Vagina (tissue), 2 donors: ENCODE measurements at regions not wholly inside any gene's neighbourhood (a gene's known extent, or its start where the extent isn't known, plus 50 kb on each side); places are given as distances from the start of the nearest gene placed in this dataset.
"Not testable (repeated sequence)": the region's sequence is repeated elsewhere in the genome, so short reads cannot be mapped to it uniquely, and the experiment has no call there.

Source experiments
- DNase-seq, 2 donors: peaks; one replicate each; pipeline ENCODE4 v3.0.0-alpha.2; 2017; ENCODE audit errors: extremely low spot score in 2 of 2
- H3K27ac ChIP-seq: fragments of 200-600 bp; sonication (generic); one replicate; pipeline ENCODE4 v1.5.1; 2019
- H3K27me3 ChIP-seq: fragments of 200-600 bp; sonication (generic); one replicate; pipeline ENCODE4 v1.5.1; 2019
- H3K36me3 ChIP-seq, 2 donors: fragments of 200-600 bp; sonication (generic); one replicate each; pipeline ENCODE4 v1.5.1; 2017 to 2019
- H3K4me1 ChIP-seq: fragments of 200-600 bp; sonication (generic); one replicate; pipeline ENCODE4 v1.5.1; 2019
- H3K4me3 ChIP-seq, 2 donors: fragments of 200-600 bp; sonication (generic); 1 replicate in 1 of 2; 2 replicates in 1 of 2; pipeline ENCODE4 v1.5.1; 2016 to 2019
- H3K9me3 ChIP-seq: fragments of 200-600 bp; sonication (generic); one replicate; pipeline ENCODE4 v1.5.1; 2019
- POLR2A ChIP-seq, 2 donors: fragments of 450-650 bp; IDR thresholded peaks; one replicate each; pipeline ENCODE4 v1.6.1; 2017; ENCODE audit warnings: antibody characterized with exemption in 2 of 2, mild to moderate bottlenecking in 2 of 2, moderate library complexity in 2 of 2
- POLR2AphosphoS5 ChIP-seq, 2 donors: sonication (generic); formaldehyde crosslinking; IDR thresholded peaks; one replicate each; pipeline ENCODE4 v1.9.0; 2017; ENCODE audit warnings: antibody characterized with exemption in 2 of 2, mild to moderate bottlenecking in 2 of 2, low read depth in 1 of 2; ENCODE audit not compliant: insufficient read depth in 1 of 2
- intact Hi-C: fragments of 100-400 bp; cut with DNase I; formaldehyde crosslinking; loops from one replicate; pipeline ENCODE4 v1.15.1; 2023
- TF ChIP-seq, protein P1 (sequence below), 3 experiments: fragments of 450-650 bp in 2 of 3; fragments of 200-600 bp in 1 of 3; sonication (generic) in 1 of 3; IDR thresholded peaks; one replicate each; pipeline ENCODE4 v1.5.1; 2017 to 2019; ENCODE audit warnings: antibody characterized with exemption in 3 of 3, mild to moderate bottlenecking in 2 of 3, moderate library complexity in 2 of 3

DNA sequence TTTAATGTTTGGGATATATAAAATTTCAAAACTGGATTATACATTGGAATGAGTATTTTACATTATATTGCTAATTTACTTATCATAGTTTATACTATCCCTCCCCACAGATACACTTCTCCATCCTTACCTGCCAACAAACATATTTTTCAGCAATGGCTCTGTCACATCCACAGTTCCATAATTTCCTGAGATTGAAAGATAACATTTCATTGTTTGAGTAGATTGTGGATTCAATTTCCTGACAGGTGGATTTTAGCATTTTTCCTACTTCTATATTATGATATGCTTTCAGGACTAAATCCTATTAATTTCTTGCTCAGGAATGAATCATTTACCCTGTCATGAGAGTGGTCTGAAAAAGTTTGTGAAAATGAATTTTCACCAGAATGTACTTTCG is 115.3 kb upstream of the KLHL4 start:
- no peaks in the 10 kb centered on the region for H3K36me3 ChIP-seq
- no peaks in the 10 kb centered on the region for H3K9me3 ChIP-seq
- TF ChIP-seq POLR2A (IDR thresholded peaks at IDR 0.05) (no peak), POLR2AphosphoS5 (IDR thresholded peaks at IDR 0.05; ENCODE audit: insufficient read depth in 1 of 2, low read depth in 1 of 2) (no peak)
- TF ChIP-seq, protein P1, sequence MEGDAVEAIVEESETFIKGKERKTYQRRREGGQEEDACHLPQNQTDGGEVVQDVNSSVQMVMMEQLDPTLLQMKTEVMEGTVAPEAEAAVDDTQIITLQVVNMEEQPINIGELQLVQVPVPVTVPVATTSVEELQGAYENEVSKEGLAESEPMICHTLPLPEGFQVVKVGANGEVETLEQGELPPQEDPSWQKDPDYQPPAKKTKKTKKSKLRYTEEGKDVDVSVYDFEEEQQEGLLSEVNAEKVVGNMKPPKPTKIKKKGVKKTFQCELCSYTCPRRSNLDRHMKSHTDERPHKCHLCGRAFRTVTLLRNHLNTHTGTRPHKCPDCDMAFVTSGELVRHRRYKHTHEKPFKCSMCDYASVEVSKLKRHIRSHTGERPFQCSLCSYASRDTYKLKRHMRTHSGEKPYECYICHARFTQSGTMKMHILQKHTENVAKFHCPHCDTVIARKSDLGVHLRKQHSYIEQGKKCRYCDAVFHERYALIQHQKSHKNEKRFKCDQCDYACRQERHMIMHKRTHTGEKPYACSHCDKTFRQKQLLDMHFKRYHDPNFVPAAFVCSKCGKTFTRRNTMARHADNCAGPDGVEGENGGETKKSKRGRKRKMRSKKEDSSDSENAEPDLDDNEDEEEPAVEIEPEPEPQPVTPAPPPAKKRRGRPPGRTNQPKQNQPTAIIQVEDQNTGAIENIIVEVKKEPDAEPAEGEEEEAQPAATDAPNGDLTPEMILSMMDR (IDR thresholded peaks at IDR 0.05), result no peak
- no peak overlapping the region for H3K4me3 ChIP-seq
- intact Hi-C loops, result no loop called here
- no peak for DNase-seq
- H3K27me3 ChIP-seq, result no peaks in the 10 kb centered on the region
- H3K27ac ChIP-seq, result no peak overlapping the region
- no peaks in the 10 kb centered on the region for H3K4me1 ChIP-seq

DNA sequence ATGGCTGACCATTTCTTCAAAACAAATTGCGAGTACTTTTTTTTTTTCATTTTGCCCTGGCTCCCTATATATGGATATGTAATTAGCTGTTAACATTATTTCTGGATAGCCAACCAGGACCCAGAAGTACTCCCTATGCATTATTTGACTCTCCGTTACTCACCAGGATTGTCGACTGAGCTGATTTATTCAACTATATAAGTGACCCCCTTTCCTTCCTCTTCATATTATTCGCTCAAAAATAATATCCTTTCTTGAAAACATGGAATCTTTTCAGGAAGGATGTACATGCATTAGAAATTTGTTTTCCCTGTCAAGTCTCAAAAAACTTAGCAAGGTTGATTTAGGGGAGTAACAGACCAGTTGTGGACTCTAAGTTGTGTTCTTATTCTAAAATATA is 114.1 kb upstream of the KLHL4 start:
- no peaks in the 10 kb centered on the region for H3K27me3 ChIP-seq
- no peaks in the 10 kb centered on the region for H3K4me1 ChIP-seq
- H3K9me3 ChIP-seq, result no peaks in the 10 kb centered on the region
- no peak overlapping the region for H3K27ac ChIP-seq
- no peaks in the 10 kb centered on the region for H3K36me3 ChIP-seq
- no peak overlapping the region for H3K4me3 ChIP-seq
- intact Hi-C loops, result no loop called here
- TF ChIP-seq, protein P1 (IDR thresholded peaks at IDR 0.05), result no peak
- TF ChIP-seq POLR2AphosphoS5 (IDR thresholded peaks at IDR 0.05; ENCODE audit: insufficient read depth in 1 of 2, low read depth in 1 of 2) (no peak), POLR2A (IDR thresholded peaks at IDR 0.05) (no peak)
- DNase-seq, result no peak

DNA sequence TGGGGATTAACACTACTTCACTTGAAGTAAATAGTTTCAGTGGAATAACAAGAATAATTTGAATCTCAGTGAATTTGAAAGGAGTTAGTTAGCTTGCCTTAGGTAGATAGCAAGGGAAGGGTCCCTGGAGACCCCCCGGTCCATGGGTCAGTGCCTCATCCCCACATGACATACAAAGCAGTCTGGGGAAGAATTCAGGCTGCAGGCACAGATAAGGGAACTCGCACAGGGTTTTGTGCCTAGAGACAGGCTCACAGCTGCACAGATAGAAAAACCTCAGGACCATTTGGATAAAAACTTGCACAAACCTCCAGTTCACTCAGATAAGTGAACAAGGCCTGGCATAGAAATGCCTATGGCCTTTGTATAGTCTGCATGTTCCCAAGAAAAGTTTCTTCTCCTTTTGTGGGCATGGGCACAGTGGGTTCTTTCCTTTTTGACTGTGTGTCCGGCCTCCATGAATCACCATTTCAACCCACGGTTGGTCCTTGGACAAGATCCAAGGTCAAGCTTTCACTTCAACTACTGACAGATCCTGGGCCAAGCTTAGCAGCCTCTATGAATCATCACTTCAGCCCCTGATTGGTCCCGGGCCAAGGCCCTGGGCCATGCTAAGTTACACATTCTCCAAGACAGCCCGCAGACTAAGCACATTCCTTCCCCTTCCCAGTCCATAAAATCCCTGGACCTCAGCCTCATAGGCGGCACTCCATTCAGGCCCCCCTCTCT is 108.3 kb upstream of the KLHL4 start:
- no peaks in the 10 kb centered on the region for H3K9me3 ChIP-seq
- H3K27me3 ChIP-seq, result no peaks in the 10 kb centered on the region
- H3K27ac ChIP-seq, result no peak overlapping the region
- no peaks in the 10 kb centered on the region for H3K36me3 ChIP-seq
- TF ChIP-seq, protein P1 (IDR thresholded peaks at IDR 0.05), result no peak
- TF ChIP-seq POLR2AphosphoS5 (IDR thresholded peaks at IDR 0.05; ENCODE audit: insufficient read depth in 1 of 2, low read depth in 1 of 2) (peak in 1 of 2 donors; percentile 12), POLR2A (IDR thresholded peaks at IDR 0.05) (no peak)
- no peak for DNase-seq
- H3K4me3 ChIP-seq, result no peak overlapping the region
- intact Hi-C loops, result no loop called here
- H3K4me1 ChIP-seq, result no peaks in the 10 kb centered on the region

GRCh38 chrX:87425618-87426017 is 92.0 kb upstream of the KLHL4 start:
- H3K27ac ChIP-seq, result no peak overlapping the region
- TF ChIP-seq, protein P1 (IDR thresholded peaks at IDR 0.05), result no peak
- TF ChIP-seq POLR2A (IDR thresholded peaks at IDR 0.05) (no peak), POLR2AphosphoS5 (IDR thresholded peaks at IDR 0.05; ENCODE audit: insufficient read depth in 1 of 2, low read depth in 1 of 2) (no peak)
- intact Hi-C loops, result no loop called here
- no peak for DNase-seq
- H3K36me3 ChIP-seq, result no peaks in the 10 kb centered on the region
- H3K27me3 ChIP-seq, result no peaks in the 10 kb centered on the region
- no peak overlapping the region for H3K4me3 ChIP-seq
- H3K9me3 ChIP-seq, result no peaks in the 10 kb centered on the region
- H3K4me1 ChIP-seq, result no peaks in the 10 kb centered on the region

DNA sequence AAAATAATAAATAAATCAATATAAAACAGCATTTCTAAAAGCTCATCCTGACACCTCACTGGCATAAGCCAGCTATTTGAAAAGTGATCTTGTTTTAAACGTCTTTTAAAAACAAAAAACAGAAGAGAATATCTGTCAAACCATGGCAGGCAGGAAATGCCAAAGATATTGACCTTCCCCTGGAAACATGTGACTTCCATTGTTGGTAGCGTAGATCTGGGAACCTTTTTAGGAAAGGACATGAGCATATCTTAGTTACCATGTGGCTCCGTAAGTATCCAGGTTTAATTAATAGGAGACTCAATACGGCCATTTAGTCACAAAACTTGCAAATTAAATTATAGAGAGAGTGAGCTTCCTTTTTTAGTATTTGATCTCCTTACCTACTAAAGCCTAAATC is 83.0 kb upstream of the KLHL4 start:
- intact Hi-C loops, result no loop called here
- TF ChIP-seq POLR2A (IDR thresholded peaks at IDR 0.05) (no peak), POLR2AphosphoS5 (IDR thresholded peaks at IDR 0.05; ENCODE audit: insufficient read depth in 1 of 2, low read depth in 1 of 2) (no peak)
- TF ChIP-seq, protein P1 (IDR thresholded peaks at IDR 0.05), result no peak

DNA sequence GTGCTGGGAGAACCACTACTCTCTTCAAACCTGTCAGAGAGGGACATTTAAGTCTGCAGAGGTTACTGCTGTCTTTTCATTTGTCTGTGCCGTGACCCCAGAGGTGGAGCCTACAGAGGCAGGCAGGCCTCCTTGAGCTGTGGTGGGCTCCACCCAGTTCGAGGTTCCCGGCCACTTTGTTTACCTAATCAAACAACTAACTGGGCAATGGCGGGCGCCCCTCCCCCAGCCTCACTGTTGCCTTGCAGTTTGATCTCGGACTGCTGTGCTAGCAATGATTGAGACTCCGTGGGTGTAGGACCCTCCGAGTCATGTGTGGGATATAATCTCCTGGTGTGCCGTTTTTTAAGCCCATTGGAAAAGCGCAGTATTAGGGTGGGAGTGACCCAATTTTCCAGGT is 69.0 kb upstream of the KLHL4 start:
- H3K4me3 ChIP-seq, H3K36me3 ChIP-seq, H3K27me3 ChIP-seq, intact Hi-C loops, H3K9me3 ChIP-seq, H3K4me1 ChIP-seq, DNase-seq, H3K27ac ChIP-seq: not testable (repeated sequence)

More for the DNA sequence above, 83.0 kb upstream of the KLHL4 start:
- no peaks in the 10 kb centered on the region for H3K27me3 ChIP-seq
- H3K36me3 ChIP-seq, result no peaks in the 10 kb centered on the region
- no peak overlapping the region for H3K27ac ChIP-seq
- no peaks in the 10 kb centered on the region for H3K4me1 ChIP-seq
- DNase-seq, result no peak
- no peak overlapping the region for H3K4me3 ChIP-seq
- H3K9me3 ChIP-seq, result no peaks in the 10 kb centered on the region

DNA sequence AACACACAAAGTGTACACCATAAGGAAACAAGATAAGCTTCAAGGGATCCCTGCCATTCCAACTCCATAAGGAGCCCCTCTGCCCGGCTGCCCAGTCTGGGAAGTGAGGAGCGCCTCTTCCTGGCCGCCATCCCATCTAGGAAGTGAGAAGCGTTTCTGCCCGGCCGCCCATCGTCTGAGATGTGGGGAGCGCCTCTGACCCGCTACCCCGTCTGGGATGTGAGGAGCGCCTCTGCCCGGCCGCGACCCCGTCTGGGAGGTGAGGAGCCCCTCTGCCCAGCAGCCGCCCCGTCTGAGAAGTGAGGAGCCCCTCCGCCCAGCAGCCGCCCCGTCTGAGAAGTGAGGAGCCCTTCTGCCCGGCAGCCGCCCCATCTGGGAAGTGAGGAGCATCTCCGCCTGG is 51.8 kb upstream of the KLHL4 start:
- H3K4me3 ChIP-seq, H3K27me3 ChIP-seq, intact Hi-C loops, H3K9me3 ChIP-seq, DNase-seq, H3K36me3 ChIP-seq, H3K4me1 ChIP-seq, H3K27ac ChIP-seq: not testable (repeated sequence)
